Gastrocnemius medialis (tissue), 4 donors: ENCODE measurements at regions not wholly inside any gene's neighbourhood (a gene's known extent, or its start where the extent isn't known, plus 50 kb on each side); places are given as distances from the start of the nearest gene placed in this dataset.
A peak's percentile ranks its signal among the peaks of the same experiment; 100 is the strongest.

Experiments used
- ATAC-seq, 2 donors: fragments of 150-250 bp; one replicate each; pipeline ENCODE4 v1.9.1; 2016
- DNase-seq, 2 donors: peaks; one replicate each; pipeline ENCODE4 v3.0.0-alpha.2; 2019
- H3K27ac ChIP-seq, 4 donors: fragments of 200-600 bp; sonication (generic); 1 replicate in 1 of 4; 2 replicates in 3 of 4; pipeline ENCODE4 v1.5.1; 2016 to 2018; ENCODE audit warnings: mild to moderate bottlenecking in 2 of 4, moderate library complexity in 1 of 4
- H3K27me3 ChIP-seq, 3 donors: fragments of 200-600 bp; sonication (generic) in 2 of 3; 1 replicate in 1 of 3; 2 replicates in 2 of 3; pipeline versions ENCODE4 v1.5.1 to v1.6.0; 2016 to 2019; ENCODE audit warnings: mild to moderate bottlenecking in 1 of 3, moderate library complexity in 1 of 3
- H3K36me3 ChIP-seq, 2 donors: fragments of 200-600 bp; sonication (generic) in 1 of 2; one replicate each; pipeline ENCODE4 v1.5.1; 2017 to 2018
- H3K4me1 ChIP-seq, 2 donors: fragments of 200-600 bp; sonication (generic) in 1 of 2; one replicate each; pipeline ENCODE4 v1.5.1; 2016 to 2017; ENCODE audit warnings: mild to moderate bottlenecking in 2 of 2
- H3K4me3 ChIP-seq, 4 donors: fragments of 200-600 bp; sonication (generic) in 3 of 4; 1 replicate in 1 of 4; 2 replicates in 3 of 4; pipeline ENCODE4 v1.5.1; 2016 to 2019; ENCODE audit warnings: mild to moderate bottlenecking in 2 of 4
- H3K9me3 ChIP-seq, 3 donors: fragments of 200-600 bp; sonication (generic) in 2 of 3; 1 replicate in 1 of 3; 2 replicates in 2 of 3; pipeline ENCODE4 v1.5.1; 2016 to 2019
- POLR2A ChIP-seq, 2 donors: fragments of 450-650 bp; IDR thresholded peaks; one replicate each; pipeline ENCODE4 v1.6.1; 2017; ENCODE audit warnings: antibody characterized with exemption in 2 of 2, mild to moderate bottlenecking in 2 of 2, moderate library complexity in 2 of 2
- in situ Hi-C, 4 donors: fragments of 200-750 bp; cut with MboI; loops; one replicate each; pipeline versions ENCODE4 v1.15.0 to v1.8.0; 2017; ENCODE audit warnings: low sequenced_read_pairs in 4 of 4
- intact Hi-C: fragments of 100-400 bp; cut with DNase I; formaldehyde crosslinking; loops from one replicate; pipeline ENCODE4 v1.15.1; 2023; ENCODE audit warnings: low total_unique reads
- TF ChIP-seq, protein P1 (sequence below), 5 experiments: fragments of 450-650 bp in 3 of 5; fragments of 200-600 bp in 2 of 5; sonication (generic) in 2 of 5; IDR thresholded peaks in 4 of 5; conservative IDR thresholded peaks in 1 of 5; 1 replicate in 4 of 5; 2 replicates in 1 of 5; pipeline ENCODE4 v1.5.1; 2016 to 2019; ENCODE audit warnings: antibody characterized with exemption in 5 of 5, mild to moderate bottlenecking in 3 of 5, moderate library complexity in 3 of 5

DNA sequence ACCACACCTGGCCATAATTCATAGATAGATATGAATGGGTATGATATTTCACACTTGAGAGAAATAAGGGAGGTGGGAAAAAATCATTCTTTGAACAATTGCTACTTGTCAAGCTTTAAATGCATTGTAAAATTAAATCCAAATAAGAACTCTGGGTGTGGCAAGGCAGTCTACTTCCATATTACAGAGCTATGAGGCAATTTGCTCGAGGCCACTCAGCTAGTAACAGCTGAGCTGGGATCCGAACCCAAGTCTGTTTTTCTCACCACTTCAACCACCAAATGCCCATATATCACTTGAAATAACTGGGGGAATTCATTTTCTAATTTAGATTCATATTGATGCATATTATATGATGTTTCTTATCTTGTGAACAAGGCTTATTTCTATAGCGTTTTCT, 482.2 kb upstream of the ADAMTS9 start:
- TF ChIP-seq, protein P1, sequence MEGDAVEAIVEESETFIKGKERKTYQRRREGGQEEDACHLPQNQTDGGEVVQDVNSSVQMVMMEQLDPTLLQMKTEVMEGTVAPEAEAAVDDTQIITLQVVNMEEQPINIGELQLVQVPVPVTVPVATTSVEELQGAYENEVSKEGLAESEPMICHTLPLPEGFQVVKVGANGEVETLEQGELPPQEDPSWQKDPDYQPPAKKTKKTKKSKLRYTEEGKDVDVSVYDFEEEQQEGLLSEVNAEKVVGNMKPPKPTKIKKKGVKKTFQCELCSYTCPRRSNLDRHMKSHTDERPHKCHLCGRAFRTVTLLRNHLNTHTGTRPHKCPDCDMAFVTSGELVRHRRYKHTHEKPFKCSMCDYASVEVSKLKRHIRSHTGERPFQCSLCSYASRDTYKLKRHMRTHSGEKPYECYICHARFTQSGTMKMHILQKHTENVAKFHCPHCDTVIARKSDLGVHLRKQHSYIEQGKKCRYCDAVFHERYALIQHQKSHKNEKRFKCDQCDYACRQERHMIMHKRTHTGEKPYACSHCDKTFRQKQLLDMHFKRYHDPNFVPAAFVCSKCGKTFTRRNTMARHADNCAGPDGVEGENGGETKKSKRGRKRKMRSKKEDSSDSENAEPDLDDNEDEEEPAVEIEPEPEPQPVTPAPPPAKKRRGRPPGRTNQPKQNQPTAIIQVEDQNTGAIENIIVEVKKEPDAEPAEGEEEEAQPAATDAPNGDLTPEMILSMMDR (IDR thresholded peaks at IDR 0.05 in 4 of 5, conservative IDR thresholded peaks at IDR 0.05 in 1 of 5): no peak
- Histone ChIP-seq H3K36me3 (no peaks in the 10 kb centered on the region), H3K4me3 (no peak overlapping the region), H3K27ac (peak overlapping the region; percentile 51 to 74 (median 62)), H3K9me3 (no peaks in the 10 kb centered on the region), H3K27me3 (no peaks in the 10 kb centered on the region), H3K4me1 (peaks cover 3 to 4% of the 10 kb centered on the region in 2 donors)
- intact Hi-C loops (loop anchor here (1.0 to 5.0 kb wide), 2 partner anchors 484 to 638 kb away; no protein-coding TSS in a partner anchor), in situ Hi-C loops (no loop called here)
- DNase-seq (no peak), ATAC-seq (no peak)

DNA sequence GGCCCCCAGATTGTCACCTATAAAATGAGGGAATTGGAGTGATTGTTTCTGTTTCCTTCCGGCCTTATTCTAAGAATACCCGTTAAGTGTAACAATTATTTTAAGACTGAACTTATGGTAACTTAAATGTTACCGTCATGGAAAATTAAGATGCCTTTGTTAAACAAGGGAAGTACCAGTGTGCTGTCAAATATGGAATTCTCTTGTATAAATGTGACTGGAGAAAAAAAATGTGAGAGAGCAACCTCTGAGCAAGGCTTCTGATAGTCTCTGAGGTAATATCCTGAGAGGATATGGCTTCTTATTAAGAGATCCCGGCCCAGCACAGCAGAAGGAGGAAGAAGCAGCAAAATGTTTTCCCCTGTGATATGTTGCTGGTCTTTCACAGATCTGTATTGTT, 480.7 kb upstream of the ADAMTS9 start:
- in situ Hi-C loops: no loop called here
- peaks cover 3 to 4% of the 10 kb centered on the region in 2 donors for H3K4me1 ChIP-seq
- peak overlapping the region; percentile 50 to 74 (median 60) for H3K27ac ChIP-seq
- H3K4me3 ChIP-seq: no peak overlapping the region
- no peaks in the 10 kb centered on the region for H3K27me3 ChIP-seq
- no peaks in the 10 kb centered on the region for H3K9me3 ChIP-seq
- ATAC-seq (peak in 1 of 2 donors; percentile 55), DNase-seq (no peak)
- no peak for TF ChIP-seq POLR2A (IDR thresholded peaks at IDR 0.05)
- TF ChIP-seq, protein P1 (IDR thresholded peaks at IDR 0.05 in 4 of 5, conservative IDR thresholded peaks at IDR 0.05 in 1 of 5): no peak
- intact Hi-C loops: loop anchor here (5.0 kb wide), 1 partner anchor 636 kb away; no protein-coding TSS in a partner anchor
- H3K36me3 ChIP-seq: no peaks in the 10 kb centered on the region

DNA sequence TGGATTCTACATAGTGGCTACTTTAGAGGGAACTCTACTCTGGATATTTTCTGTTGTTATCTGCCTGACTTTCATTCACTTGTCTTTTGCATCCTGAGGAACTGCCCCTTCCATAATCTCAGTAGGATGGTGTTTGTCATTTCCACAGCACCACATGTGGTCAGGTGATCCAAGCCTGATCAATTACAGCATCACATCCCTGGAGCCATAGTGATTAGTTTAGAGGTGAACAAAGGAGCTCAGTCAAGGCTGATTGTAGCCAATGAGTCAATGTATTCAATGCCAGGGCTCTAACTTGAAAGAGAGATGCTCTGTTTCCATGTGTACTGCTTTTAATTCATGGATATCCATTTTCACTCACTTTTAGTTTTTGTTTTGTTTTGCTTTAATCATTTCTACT, 478.7 kb upstream of the ADAMTS9 start:
- no peaks in the 10 kb centered on the region for H3K9me3 ChIP-seq
- in situ Hi-C loops: no loop called here
- intact Hi-C loops: loop anchor here (5.0 kb wide), 1 partner anchor 634 kb away; no protein-coding TSS in a partner anchor
- no peak for TF ChIP-seq POLR2A (IDR thresholded peaks at IDR 0.05)
- TF ChIP-seq, protein P1 (IDR thresholded peaks at IDR 0.05 in 4 of 5, conservative IDR thresholded peaks at IDR 0.05 in 1 of 5): no peak
- peaks cover 3 to 4% of the 10 kb centered on the region in 2 donors for H3K4me1 ChIP-seq
- ATAC-seq: no peak
- H3K4me3 ChIP-seq: no peak overlapping the region
- no peak for DNase-seq
- no peaks in the 10 kb centered on the region for H3K27me3 ChIP-seq
- no peaks in the 10 kb centered on the region for H3K36me3 ChIP-seq
- H3K27ac ChIP-seq: no peak overlapping the region

DNA sequence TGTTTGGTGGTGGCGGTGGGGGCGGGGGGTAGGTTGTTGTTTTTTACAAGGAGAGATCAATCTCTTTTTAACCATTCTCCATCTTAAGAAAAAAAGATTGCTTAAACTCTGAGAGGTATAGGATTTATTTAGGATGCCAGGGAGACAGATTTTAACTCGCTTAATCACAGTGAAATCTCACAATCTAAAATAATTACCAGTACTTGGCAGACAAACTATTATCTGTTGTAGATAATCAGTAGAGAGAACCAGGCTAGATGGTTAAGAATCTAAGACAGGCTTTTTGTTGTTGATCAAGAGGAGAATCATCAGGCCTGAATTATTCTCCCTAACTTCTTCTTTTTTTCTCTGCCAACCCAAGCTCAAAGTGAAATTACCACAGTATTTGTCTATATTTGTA, 470.2 kb upstream of the ADAMTS9 start:
- H3K4me3 ChIP-seq: no peak overlapping the region
- DNase-seq (no peak), ATAC-seq (no peak)
- TF ChIP-seq, protein P1 (IDR thresholded peaks at IDR 0.05 in 4 of 5, conservative IDR thresholded peaks at IDR 0.05 in 1 of 5): no peak
- no peak for TF ChIP-seq POLR2A (IDR thresholded peaks at IDR 0.05)
- no peaks in the 10 kb centered on the region for H3K36me3 ChIP-seq
- H3K9me3 ChIP-seq: no peaks in the 10 kb centered on the region
- no peak overlapping the region for H3K27ac ChIP-seq
- intact Hi-C loops (no loop called here), in situ Hi-C loops (no loop called here)
- H3K27me3 ChIP-seq: no peaks in the 10 kb centered on the region
- H3K4me1 ChIP-seq: no peaks in the 10 kb centered on the region
